ENCODE measurements at regions not wholly inside any gene's neighbourhood (a gene's known extent, or its start where the extent isn't known, plus 50 kb on each side); places are given as distances from the start of the nearest gene placed in this dataset.

- no peak overlapping the region for H2AFZ ChIP-seq (ENCODE audit: insufficient read depth, low read depth, low read length, poor library complexity, severe bottlenecking)
- Mint-ChIP-seq H3K27ac (no peak overlapping the region), H3K4me1 (no peaks in the 10 kb centered on the region), H3K4me3 (no peak overlapping the region), H3K36me3 (no peaks in the 10 kb centered on the region), H3K9me3 (no peaks in the 10 kb centered on the region), H3K27me3 (ENCODE audit: low read depth in 3 of 3) (no peaks in the 10 kb centered on the region)
- no peaks in the 10 kb centered on the region for H3K27me3 ChIP-seq (ENCODE audit: control insufficient read depth in 2 of 2, insufficient read depth in 2 of 2, low read length in 2 of 2)
- no peak overlapping the region for H3K4me2 ChIP-seq (replicated peaks; ENCODE audit: extremely low read depth, low read length, poor library complexity, severe bottlenecking)
- H3K36me3 ChIP-seq (replicated peaks in 1 of 2; ENCODE audit: control insufficient read depth in 1 of 2, insufficient read depth in 2 of 2, low read length in 2 of 2), result no peaks in the 10 kb centered on the region
- no peaks in the 10 kb centered on the region for H3K4me1 ChIP-seq (ENCODE audit: control insufficient read depth in 1 of 2, insufficient read depth in 2 of 2, low read length in 2 of 2)
- intact Hi-C loops (cut with micrococcal nuclease), result no loop called here
- no peak overlapping the region for H3K9ac ChIP-seq (ENCODE audit: insufficient read depth, low read length, poor library complexity, severe bottlenecking)
- WGBS (ENCODE audit: insufficient coverage), result no CpG with 5 or more reads among the region's 2 CpGs
- no peak for TF ChIP-seq CTCF (IDR thresholded peaks at IDR 0.05)
- H3K79me2 ChIP-seq (ENCODE audit: insufficient read depth, low read length), result no peaks in the 10 kb centered on the region
- H3K4me3 ChIP-seq (replicated peaks in 1 of 3; ENCODE audit: low read depth in 2 of 3, low read length in 3 of 3), result no peak overlapping the region
- no peak overlapping the region for H3K27ac ChIP-seq (ENCODE audit: low read depth in 1 of 2, low read length in 2 of 2)
- DNase-seq, result no peak
- no peaks in the 10 kb centered on the region for H3K9me3 ChIP-seq (replicated peaks in 1 of 2; ENCODE audit: control insufficient read depth in 1 of 2, insufficient read depth in 1 of 2, low read length in 2 of 2)
- no peaks in the 10 kb centered on the region for H4K20me1 ChIP-seq (ENCODE audit: insufficient read depth, low read length)
Observed at GRCh38 chr12:74328623-74329022, 209.0 kb upstream of the ATXN7L3B start.

- Mint-ChIP-seq H3K27me3 (ENCODE audit: low read depth in 3 of 3) (no peaks in the 10 kb centered on the region), H3K36me3 (no peaks in the 10 kb centered on the region), H3K9me3 (peaks cover 0 to 1% (median 0%) of the 10 kb centered on the region in 7 donors), H3K4me3 (no peak overlapping the region), H3K4me1 (no peaks in the 10 kb centered on the region), H3K27ac (no peak overlapping the region)
- Histone ChIP-seq H2AFZ (ENCODE audit: insufficient read depth, low read depth, low read length, poor library complexity, severe bottlenecking) (no peak overlapping the region), H3K27me3 (ENCODE audit: control insufficient read depth in 2 of 2, insufficient read depth in 2 of 2, low read length in 2 of 2) (no peaks in the 10 kb centered on the region), H3K9me3 (replicated peaks in 1 of 2; ENCODE audit: control insufficient read depth in 1 of 2, insufficient read depth in 1 of 2, low read length in 2 of 2) (no peaks in the 10 kb centered on the region), H3K27ac (ENCODE audit: low read depth in 1 of 2, low read length in 2 of 2) (no peak overlapping the region), H3K36me3 (replicated peaks in 1 of 2; ENCODE audit: control insufficient read depth in 1 of 2, insufficient read depth in 2 of 2, low read length in 2 of 2) (no peaks in the 10 kb centered on the region), H3K9ac (ENCODE audit: insufficient read depth, low read length, poor library complexity, severe bottlenecking) (no peak overlapping the region), H3K4me2 (replicated peaks; ENCODE audit: extremely low read depth, low read length, poor library complexity, severe bottlenecking) (no peak overlapping the region), H4K20me1 (ENCODE audit: insufficient read depth, low read length) (no peaks in the 10 kb centered on the region), H3K4me3 (replicated peaks in 1 of 3; ENCODE audit: low read depth in 2 of 3, low read length in 3 of 3) (no peak overlapping the region), H3K4me1 (ENCODE audit: control insufficient read depth in 1 of 2, insufficient read depth in 2 of 2, low read length in 2 of 2) (no peaks in the 10 kb centered on the region), H3K79me2 (ENCODE audit: insufficient read depth, low read length) (no peaks in the 10 kb centered on the region)
- no peak for TF ChIP-seq CTCF (IDR thresholded peaks at IDR 0.05)
- intact Hi-C loops (cut with micrococcal nuclease), result no loop called here
- DNase-seq, result no peak
Observed at GRCh38 chr12:74334780-74335179, 202.9 kb upstream of the ATXN7L3B start.

All from CD14-positive monocyte (primary cell).